ENCODE measurements at regions not wholly inside any gene's neighbourhood (a gene's known extent, or its start where the extent isn't known, plus 50 kb on each side); places are given as distances from the start of the nearest gene placed in this dataset.
"Not testable (repeated sequence)": the region's sequence is repeated elsewhere in the genome, so short reads cannot be mapped to it uniquely, and the experiment has no call there.

DNA sequence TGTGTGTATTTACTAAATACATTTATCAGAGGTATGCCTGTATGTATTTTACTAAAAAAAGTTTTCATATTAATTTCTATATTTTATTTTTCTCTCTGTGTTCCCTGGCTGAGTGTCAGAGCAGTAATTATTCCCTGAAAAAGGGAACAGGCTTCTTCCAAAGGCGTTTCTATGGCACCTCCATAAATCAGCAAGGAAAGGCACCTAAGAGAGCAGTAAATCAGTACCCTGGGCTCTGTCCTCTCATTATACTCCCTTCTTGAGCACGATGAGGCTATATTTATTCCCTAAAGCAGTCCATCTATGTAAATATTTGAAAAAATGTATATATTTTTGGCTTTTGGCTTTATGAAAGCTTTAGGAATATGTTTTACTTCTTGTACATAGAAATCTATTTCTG is 806.3 kb downstream of the PRIM2 start:
- H3K4me3 ChIP-seq (ENCODE audit: low read length); H3K27me3 ChIP-seq (ENCODE audit: insufficient read depth, low read length); H2AFZ ChIP-seq (ENCODE audit: low read depth, low read length); H3K9me3 ChIP-seq (ENCODE audit: low read length); H3K36me3 ChIP-seq (ENCODE audit: insufficient read depth, low read length): not testable (repeated sequence)
- peaks cover 16% of the 10 kb centered on the region for H3K4me1 ChIP-seq (ENCODE audit: insufficient read depth, low read length)

DNA sequence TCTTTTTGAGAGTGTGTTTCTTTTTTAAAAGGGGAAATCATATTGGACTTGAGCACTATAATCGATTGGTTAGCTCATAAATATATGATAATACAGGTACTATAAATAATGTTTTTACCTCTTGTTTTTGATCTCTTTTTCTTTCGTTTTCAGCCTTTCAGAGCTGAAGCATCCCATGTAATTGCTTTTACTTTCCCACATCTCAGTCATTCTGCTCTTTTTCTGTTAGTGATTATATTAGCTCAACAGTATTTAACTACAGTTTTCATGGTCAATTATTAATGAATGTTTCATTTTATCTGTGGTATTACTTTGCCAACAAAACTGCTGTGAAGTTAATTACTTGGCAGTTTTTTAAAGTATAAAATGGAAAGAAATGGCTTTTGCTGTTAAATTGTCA is 811.1 kb downstream of the PRIM2 start:
- H2AFZ ChIP-seq (ENCODE audit: low read depth, low read length); H3K4me3 ChIP-seq (ENCODE audit: low read length); H3K36me3 ChIP-seq (ENCODE audit: insufficient read depth, low read length); H3K9me3 ChIP-seq (ENCODE audit: low read length); H3K27me3 ChIP-seq (ENCODE audit: insufficient read depth, low read length): not testable (repeated sequence)
- H3K4me1 ChIP-seq (ENCODE audit: insufficient read depth, low read length) = peaks cover 16% of the 10 kb centered on the region

DNA sequence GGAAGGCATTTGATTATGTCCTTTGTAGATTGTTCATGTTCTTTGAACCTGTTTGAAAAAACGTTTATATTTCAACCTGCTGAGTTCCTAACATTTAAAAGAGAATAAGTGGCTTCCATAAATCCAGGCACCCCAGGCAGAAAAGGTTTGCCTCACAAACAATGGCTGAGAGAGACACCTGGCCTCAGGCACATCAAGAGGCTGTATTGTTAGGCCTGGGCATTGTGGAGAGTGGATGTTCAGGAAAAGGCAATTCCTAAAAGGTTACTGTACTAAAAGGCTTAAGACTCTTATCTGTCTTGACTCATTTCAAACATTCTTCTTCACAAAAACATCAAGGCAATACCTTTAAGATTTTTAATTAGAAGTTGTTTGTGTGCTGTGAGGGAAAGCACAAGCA is 811.7 kb downstream of the PRIM2 start:
- not testable (repeated sequence) for H3K27me3 ChIP-seq (ENCODE audit: insufficient read depth, low read length); H3K36me3 ChIP-seq (ENCODE audit: insufficient read depth, low read length); H3K9me3 ChIP-seq (ENCODE audit: low read length); H2AFZ ChIP-seq (ENCODE audit: low read depth, low read length); H3K4me3 ChIP-seq (ENCODE audit: low read length)
- peaks cover 16% of the 10 kb centered on the region for H3K4me1 ChIP-seq (ENCODE audit: insufficient read depth, low read length)

DNA sequence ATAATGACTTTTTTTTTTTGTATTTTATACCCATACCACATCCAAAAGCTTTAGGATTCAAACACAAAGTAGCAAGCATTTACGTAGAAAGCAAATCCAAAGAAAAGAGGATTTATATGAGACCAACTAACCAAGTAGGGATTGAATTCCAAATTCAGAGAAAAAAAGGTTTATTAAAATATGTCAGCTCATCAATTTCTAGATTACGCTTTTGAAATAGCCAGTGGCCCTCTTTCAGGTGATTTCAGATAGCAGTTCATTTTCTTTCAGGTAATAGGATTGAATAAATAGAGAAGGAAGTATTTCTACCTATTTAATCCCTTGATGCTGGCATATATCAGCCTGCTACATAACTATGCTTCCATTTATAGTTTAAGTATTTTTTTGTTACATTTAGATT is 822.3 kb downstream of the PRIM2 start:
- H3K27me3 ChIP-seq (ENCODE audit: insufficient read depth, low read length); H2AFZ ChIP-seq (ENCODE audit: low read depth, low read length); H3K4me1 ChIP-seq (ENCODE audit: insufficient read depth, low read length); H3K4me3 ChIP-seq (ENCODE audit: low read length); H3K9me3 ChIP-seq (ENCODE audit: low read length); H3K36me3 ChIP-seq (ENCODE audit: insufficient read depth, low read length): not testable (repeated sequence)

DNA sequence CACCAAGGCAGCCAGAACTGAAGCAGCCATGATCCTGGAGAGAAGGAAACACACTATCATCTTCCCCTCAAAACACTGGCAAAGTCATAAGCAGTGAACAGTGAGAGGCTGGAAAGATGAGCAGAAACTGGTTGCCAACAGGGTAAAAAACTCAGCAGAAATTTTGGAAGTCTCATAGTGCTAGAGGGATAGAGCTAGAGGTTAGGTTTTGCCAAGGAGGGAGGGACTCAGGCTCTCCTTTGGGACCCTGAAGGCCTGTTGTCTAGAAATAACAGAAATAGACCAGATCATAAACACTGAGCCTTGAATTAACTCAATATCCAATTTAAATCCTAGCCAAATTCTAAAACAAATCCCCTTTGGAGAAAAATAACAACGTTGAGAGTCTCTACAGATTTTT is 853.6 kb downstream of the PRIM2 start:
- not testable (repeated sequence) for H3K27me3 ChIP-seq (ENCODE audit: insufficient read depth, low read length); H3K4me3 ChIP-seq (ENCODE audit: low read length); H3K4me1 ChIP-seq (ENCODE audit: insufficient read depth, low read length); H3K36me3 ChIP-seq (ENCODE audit: insufficient read depth, low read length); H2AFZ ChIP-seq (ENCODE audit: low read depth, low read length); H3K9me3 ChIP-seq (ENCODE audit: low read length)

DNA sequence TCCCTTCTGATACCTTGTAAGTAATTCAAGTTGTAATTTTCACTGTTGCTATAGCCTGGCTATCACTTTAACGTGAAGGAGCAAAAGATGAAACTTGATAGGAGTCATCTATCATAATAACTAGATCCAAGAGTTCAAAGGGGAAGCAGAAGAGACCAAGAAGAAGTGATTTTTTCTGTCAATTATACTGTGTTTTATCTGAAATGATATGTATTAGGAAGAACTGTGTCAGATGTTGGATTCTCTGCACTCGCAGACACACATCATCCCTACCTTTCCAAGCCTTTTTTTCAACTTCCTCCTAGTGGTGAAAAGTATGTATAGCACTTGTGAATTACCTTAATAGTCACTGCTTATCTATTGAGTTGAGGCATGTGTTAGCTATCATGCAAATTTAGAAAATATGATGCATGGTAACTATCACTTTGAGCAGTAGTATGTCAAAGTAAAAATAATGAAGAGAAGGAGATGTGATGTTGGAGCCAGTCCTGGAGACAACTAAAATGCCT is 864.2 kb downstream of the PRIM2 start:
- not testable (repeated sequence) for H3K4me1 ChIP-seq (ENCODE audit: insufficient read depth, low read length); H2AFZ ChIP-seq (ENCODE audit: low read depth, low read length); H3K36me3 ChIP-seq (ENCODE audit: insufficient read depth, low read length); H3K27me3 ChIP-seq (ENCODE audit: insufficient read depth, low read length); H3K9me3 ChIP-seq (ENCODE audit: low read length); H3K4me3 ChIP-seq (ENCODE audit: low read length)

DNA sequence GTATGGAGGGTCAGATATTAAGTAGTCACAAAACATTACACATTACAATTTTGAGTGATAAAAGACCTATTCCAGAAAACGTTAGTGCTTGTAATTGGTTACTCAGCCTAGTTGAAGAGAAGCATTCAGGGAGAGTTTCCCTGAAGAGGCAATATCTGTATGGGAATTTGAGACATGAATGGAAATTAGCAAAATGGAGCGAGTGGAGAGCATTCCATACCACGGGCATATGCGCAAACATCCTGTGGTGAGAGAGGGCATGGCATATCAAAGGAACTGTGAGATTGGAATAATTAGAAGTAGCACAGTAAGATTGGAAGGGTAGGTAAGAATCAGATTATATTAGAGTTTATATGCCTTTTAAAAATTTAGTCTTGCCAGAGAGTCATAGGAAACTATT is 867.9 kb downstream of the PRIM2 start:
- H3K4me1 ChIP-seq (ENCODE audit: insufficient read depth, low read length); H2AFZ ChIP-seq (ENCODE audit: low read depth, low read length); H3K9me3 ChIP-seq (ENCODE audit: low read length); H3K4me3 ChIP-seq (ENCODE audit: low read length); H3K36me3 ChIP-seq (ENCODE audit: insufficient read depth, low read length); H3K27me3 ChIP-seq (ENCODE audit: insufficient read depth, low read length): not testable (repeated sequence)

DNA sequence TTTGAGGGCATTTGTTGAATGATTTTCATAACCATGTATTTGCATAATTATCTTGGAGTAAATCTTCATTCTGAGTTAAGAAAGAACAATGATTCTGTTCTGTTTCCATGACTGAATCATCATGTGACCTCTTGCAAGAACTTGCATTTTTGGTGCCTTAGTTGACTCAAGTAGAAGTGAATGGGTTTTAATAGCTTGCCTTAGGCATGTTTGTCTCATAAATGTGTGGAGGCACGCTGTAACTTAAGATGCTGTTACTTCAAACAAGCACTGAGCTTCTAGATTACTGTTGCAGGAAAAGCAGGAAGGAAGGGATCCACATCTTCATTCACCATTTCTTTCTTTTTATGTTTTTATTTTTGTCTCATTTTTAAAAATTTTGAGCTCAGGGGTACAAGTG is 875.8 kb downstream of the PRIM2 start:
- not testable (repeated sequence) for H3K9me3 ChIP-seq (ENCODE audit: low read length); H3K4me1 ChIP-seq (ENCODE audit: insufficient read depth, low read length); H2AFZ ChIP-seq (ENCODE audit: low read depth, low read length); H3K36me3 ChIP-seq (ENCODE audit: insufficient read depth, low read length); H3K4me3 ChIP-seq (ENCODE audit: low read length); H3K27me3 ChIP-seq (ENCODE audit: insufficient read depth, low read length)

DNA sequence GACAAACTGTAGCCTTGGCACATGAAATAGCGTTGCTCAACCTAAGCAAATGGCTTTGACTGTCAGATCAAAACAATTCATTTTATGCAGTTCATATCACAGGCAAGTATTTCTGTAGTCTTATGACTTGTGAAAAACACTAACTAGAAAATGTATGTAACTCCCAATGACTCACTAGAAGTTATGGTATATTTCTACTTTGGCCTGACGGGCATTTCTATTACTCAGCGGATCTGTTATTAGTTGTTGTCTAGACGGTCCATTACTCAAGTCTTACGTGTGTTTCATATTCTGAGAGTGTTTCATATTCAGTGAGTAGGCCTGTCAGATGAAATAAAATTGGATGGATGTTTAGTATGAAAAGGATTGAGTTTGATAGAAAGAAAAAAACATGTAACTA is 880.9 kb downstream of the PRIM2 start:
- no peaks in the 10 kb centered on the region for H3K27me3 ChIP-seq (ENCODE audit: insufficient read depth, low read length)
- no peaks in the 10 kb centered on the region for H3K36me3 ChIP-seq (ENCODE audit: insufficient read depth, low read length)
- H3K4me3 ChIP-seq (ENCODE audit: low read length) = no peak overlapping the region

DNA sequence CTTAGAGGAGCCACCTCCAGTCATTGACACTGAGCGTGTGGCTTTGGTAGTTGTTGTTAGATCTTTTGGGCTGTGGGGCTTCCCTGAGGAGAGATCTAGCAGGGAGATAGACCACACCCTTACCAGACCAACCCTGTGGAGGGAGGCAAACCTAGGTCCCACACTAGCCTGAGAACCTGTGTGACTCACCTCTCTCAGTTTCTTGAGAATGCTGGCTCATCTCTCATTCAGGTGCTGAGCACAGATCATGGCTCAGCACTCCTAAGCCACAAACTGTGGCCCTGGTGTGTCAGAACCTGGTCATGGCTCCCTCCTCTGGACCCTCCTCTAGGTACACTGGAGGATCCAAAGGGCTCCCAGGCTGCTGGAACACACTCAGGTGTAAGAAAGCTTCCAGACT is 919.7 kb downstream of the PRIM2 start:
- H2AFZ ChIP-seq (ENCODE audit: low read depth, low read length); H3K36me3 ChIP-seq (ENCODE audit: insufficient read depth, low read length); H3K27me3 ChIP-seq (ENCODE audit: insufficient read depth, low read length); H3K9me3 ChIP-seq (ENCODE audit: low read length); H3K4me1 ChIP-seq (ENCODE audit: insufficient read depth, low read length); H3K4me3 ChIP-seq (ENCODE audit: low read length): not testable (repeated sequence)

More for the DNA sequence above, 880.9 kb downstream of the PRIM2 start:
- Histone ChIP-seq H2AFZ (ENCODE audit: low read depth, low read length) (no peak overlapping the region), H3K9me3 (ENCODE audit: low read length) (no peaks in the 10 kb centered on the region), H3K4me1 (ENCODE audit: insufficient read depth, low read length) (no peaks in the 10 kb centered on the region)

DNA sequence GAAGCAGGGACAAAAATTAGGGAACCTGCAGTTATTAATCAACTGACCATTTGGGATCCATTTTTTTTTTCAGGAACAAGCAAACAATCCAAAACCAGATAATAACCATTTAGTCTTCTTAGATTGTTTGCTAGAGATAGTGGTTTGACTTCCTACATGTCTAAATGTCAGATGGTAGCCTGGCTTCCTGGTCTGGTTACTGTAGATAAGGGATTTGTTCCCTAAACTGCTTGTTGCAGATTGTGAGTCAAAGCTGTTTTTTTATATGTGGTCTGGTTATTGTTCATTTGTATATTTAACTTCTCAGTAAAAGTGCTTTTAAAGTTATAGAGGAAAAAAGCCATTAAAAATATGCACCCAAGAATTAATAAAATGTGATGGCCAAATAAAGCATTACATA is 921.0 kb downstream of the PRIM2 start:
- H2AFZ ChIP-seq (ENCODE audit: low read depth, low read length); H3K4me3 ChIP-seq (ENCODE audit: low read length); H3K27me3 ChIP-seq (ENCODE audit: insufficient read depth, low read length); H3K9me3 ChIP-seq (ENCODE audit: low read length); H3K36me3 ChIP-seq (ENCODE audit: insufficient read depth, low read length); H3K4me1 ChIP-seq (ENCODE audit: insufficient read depth, low read length): not testable (repeated sequence)

DNA sequence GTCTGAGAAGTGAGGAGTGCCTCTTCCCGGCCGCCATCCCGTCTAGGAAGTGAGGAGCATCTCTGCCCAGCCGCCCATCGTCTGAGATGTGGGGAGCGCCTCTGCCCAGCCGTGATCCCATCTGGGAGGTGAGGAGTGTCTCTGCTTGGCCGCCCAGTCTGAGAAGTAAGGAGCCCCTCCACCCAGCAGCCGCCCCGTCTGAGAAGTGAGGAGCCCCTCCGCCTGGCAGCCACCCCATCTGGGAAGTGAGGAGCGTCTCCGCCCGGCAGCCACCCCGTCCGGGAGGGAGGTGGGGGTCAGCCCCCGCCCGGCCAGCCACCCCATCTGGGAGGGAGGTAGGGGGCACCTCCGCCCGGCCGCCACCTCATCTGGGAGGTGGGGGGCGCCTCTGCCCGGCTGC is 940.2 kb downstream of the PRIM2 start:
- H3K4me3 ChIP-seq (ENCODE audit: low read length); H3K36me3 ChIP-seq (ENCODE audit: insufficient read depth, low read length); H3K9me3 ChIP-seq (ENCODE audit: low read length); H3K27me3 ChIP-seq (ENCODE audit: insufficient read depth, low read length); H3K4me1 ChIP-seq (ENCODE audit: insufficient read depth, low read length); H2AFZ ChIP-seq (ENCODE audit: low read depth, low read length): not testable (repeated sequence)

DNA sequence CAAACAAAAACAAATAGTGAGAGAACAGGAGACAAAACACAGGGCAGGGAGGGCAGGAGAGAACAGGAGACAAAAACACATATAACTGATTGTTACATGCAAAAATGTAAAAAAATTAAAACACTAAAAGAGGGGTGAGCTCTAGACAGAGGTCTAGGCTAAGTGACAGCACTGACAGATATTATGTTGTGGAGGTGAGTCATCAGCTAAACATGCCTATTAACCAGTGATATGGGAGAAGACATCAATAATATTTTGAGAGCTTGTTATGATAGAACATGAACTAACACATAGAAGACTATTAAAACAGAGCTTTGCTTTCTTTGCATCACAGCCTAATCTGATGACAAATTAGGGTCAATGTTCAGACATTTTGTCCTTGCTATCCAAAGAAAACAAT is 972.7 kb downstream of the PRIM2 start:
- no peaks in the 10 kb centered on the region for H3K36me3 ChIP-seq (ENCODE audit: insufficient read depth, low read length)
- H3K4me1 ChIP-seq (ENCODE audit: insufficient read depth, low read length) = no peaks in the 10 kb centered on the region
- no peak overlapping the region for H3K4me3 ChIP-seq (ENCODE audit: low read length)
- H3K27me3 ChIP-seq (ENCODE audit: insufficient read depth, low read length) = no peaks in the 10 kb centered on the region
- H2AFZ ChIP-seq (ENCODE audit: low read depth, low read length) = no peak overlapping the region
- no peaks in the 10 kb centered on the region for H3K9me3 ChIP-seq (ENCODE audit: low read length)

DNA sequence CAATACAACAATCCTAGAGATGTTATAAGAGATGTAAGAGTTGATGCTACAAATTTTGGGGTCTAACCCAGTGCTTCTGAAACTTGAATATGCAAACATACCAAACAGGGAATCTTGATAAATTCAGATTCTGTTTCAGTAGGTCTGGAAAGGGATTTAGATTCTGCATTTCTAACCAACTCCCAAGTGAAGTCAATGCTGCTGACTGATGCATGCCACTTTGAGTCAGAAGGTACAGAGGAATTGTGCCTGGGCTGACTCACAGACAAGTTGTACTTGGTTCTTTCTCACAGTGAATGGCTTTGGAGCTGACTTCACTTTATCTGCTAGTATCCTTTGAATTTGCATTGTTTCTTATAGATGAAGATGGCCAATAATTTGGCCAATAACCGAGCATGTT is 973.9 kb downstream of the PRIM2 start:
- H3K4me1 ChIP-seq (ENCODE audit: insufficient read depth, low read length); H2AFZ ChIP-seq (ENCODE audit: low read depth, low read length): not testable (repeated sequence)

DNA sequence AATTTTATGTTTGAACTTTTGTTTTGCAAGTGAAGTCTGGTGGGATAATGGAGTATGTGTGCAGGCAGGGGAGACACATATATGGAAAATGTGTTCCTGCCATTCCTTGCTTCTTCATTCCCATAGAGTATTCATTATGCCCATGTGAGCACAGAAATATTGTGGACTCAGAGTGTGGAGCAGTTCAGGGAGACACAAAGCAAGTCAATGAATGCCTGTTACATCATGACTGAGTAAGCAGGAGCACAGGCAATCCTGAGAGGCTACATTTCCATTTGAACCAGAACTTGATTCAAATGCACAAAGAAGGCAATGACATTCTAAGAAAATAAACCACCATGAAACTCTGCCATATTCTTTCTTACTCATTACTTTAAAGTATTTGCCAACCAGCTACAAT is 990.5 kb downstream of the PRIM2 start:
- H3K4me1 ChIP-seq (ENCODE audit: insufficient read depth, low read length); H2AFZ ChIP-seq (ENCODE audit: low read depth, low read length); H3K4me3 ChIP-seq (ENCODE audit: low read length); H3K9me3 ChIP-seq (ENCODE audit: low read length); H3K27me3 ChIP-seq (ENCODE audit: insufficient read depth, low read length); H3K36me3 ChIP-seq (ENCODE audit: insufficient read depth, low read length): not testable (repeated sequence)

More for the DNA sequence above, 973.9 kb downstream of the PRIM2 start:
- not testable (repeated sequence) for H3K4me3 ChIP-seq (ENCODE audit: low read length); H3K9me3 ChIP-seq (ENCODE audit: low read length); H3K27me3 ChIP-seq (ENCODE audit: insufficient read depth, low read length); H3K36me3 ChIP-seq (ENCODE audit: insufficient read depth, low read length)

All from neuron (in vitro differentiated cells).